Astrocyte of the hippocampus (primary cell): ENCODE measurements at regions not wholly inside any gene's neighbourhood (a gene's known extent, or its start where the extent isn't known, plus 50 kb on each side); places are given as distances from the start of the nearest gene placed in this dataset.

Experiments
- DNase-seq: peaks from one replicate; pipeline ENCODE4 v3.0.0; 2011; ENCODE audit warnings: low read depth, low spot score

DNA sequence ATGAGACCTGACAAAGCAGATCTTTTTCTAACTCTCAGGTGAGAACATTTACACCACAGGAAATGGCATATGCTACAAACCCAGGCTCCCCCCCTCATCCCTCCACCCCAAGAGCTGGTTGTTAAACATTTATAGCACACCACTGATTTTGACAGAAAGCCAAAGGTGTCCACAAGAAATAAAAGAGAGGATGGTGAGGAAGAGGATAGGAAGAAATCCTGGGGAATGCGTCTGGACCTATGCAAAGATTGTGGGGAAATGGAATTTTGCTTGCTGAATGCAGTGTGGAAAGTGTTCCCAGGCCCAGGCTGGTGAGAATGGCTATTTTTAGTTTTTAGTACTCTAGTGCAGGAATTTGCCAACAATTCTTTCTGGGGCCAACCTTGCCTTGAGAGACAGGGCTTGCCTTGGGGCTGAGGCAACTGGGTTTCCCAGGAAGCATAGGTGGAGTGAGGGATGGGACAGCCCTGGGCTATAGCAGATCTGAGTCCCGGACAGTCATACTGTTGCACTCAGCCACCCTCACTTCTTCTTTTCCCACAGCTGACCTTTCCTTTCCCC is 163.9 kb downstream of the ADAMTS15 start:
- peak; percentile 89 for DNase-seq

DNA sequence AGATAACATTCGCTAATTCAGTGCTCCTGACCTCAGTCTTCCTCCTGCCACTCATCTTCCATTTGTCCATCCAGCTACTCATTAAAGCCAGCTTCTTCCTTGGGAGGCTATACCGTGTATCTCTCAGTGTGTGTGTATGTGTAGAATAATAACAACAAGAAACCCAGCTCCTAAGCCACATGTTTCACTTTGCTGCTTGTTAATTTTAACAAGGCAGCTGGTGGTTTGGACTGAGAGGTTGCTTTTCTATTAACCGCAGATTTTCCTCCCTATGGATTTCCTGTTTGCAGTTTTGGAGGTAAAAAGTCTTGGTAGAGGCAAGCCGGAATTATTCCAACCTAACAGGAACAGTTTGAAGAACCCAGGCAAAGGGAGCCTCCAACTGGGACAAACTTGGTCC is 165.0 kb downstream of the ADAMTS15 start:
- DNase-seq: no peak

DNA sequence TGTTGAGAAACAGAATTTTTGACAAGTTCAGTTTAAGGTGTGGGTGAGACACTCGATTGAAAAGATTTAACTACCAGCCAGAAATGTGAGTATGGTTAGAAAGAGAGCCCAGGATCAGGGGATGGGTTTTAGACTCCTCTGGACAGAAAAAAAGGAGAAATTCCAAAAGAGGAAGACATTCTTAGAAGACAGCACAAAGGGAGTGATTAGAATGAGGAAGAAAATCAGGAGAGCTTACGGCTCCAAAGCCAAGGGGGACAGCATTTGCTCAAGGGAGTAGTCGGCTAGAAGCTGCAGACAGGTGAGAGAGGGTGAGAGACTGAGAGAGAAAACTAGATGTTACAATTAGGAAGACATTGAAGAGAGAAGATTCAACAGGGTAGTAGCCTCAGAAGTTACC is 166.1 kb downstream of the ADAMTS15 start:
- no peak for DNase-seq

DNA sequence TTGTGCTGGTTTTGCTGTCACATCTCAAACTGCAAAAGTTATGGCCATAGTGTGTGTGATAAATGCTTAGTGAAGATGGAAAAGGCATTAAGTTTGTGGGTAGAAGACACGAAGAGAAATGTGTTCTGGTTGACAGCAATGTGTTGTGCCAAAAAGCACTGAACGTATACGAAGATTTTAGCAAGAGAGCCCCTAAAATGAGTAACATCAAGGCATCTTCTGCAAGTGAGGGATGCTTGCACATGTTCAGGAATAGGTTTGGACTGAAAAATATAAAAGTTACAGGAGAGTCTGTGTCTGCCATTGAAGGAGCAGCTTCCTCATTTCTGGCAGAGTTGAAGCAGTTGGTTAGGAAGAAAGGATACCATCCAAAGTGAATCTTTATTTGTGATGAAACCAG is 167.1 kb downstream of the ADAMTS15 start:
- no peak for DNase-seq

DNA sequence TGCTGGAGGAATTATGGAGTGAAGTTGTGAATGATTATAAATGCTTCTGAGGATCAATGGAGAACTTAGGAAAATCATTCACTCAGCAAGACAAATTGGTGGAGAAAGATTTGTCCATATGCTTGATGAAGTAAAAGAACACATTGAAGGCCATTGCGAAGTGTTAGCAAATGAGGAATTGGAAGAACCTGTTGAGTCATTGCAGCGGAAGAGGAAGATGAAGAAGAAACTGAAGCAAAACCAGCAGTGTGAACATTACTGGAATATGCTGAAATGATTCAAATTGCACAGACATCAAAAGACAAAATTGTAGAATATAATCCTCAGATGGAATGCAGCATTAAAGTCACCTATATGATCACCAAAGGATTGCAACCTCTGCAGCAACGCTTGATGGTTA is 168.1 kb downstream of the ADAMTS15 start:
- no peak for DNase-seq

DNA sequence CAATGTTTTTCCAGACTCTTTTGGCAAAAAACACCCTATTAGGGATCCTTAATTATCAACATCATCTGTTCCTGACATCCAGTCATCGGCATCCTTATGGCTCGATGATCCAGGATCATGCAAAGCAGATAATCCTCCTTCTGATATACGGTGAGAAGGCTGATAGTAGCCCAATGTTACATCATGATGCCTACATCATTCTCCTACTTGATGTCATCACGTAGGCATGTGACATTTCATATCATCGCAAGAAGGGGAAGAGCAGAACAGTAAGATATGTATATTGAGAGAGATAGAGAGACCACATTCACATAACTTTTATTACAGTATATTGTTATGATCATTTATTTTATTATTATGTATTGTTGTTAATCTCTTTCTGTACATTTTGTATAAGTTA is 168.6 kb downstream of the ADAMTS15 start:
- no peak for DNase-seq

DNA sequence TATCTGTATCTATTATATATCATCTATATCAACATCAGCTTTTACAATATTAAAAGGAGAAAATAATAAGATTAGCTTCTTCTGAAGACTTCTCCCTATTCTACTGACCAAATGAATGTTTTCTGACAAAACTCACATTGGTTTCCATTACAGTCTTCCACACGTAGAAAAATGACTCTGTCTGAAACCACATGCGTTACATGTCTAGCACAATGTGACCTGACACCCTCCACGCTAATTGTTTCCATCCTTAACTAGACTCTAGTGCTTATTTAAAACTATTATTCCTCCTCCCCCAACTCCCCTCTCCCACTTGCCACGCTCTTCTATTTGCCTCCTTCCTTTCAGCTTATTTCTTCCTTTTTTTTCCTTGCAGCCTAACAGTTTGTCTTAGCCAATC is 172.1 kb downstream of the ADAMTS15 start:
- DNase-seq: no peak

DNA sequence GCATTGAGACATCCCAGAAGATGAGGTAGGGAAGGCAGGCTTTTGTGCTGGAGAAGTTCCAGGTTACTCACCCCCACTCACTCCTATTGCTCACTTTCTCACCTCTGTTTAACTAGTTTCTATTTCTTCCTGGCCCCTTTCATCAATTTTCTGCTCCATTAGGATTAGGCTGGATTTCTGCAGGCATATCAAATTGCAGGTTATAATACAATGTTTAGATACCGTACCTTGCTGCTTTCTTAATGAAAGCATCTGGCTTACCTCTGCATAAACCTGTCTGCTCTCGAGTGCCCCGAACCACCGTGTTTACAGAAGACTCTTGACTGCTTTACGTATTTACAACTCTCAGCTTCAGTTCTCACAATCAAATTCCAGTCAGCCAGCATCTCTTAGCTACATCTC is 173.7 kb downstream of the ADAMTS15 start:
- DNase-seq: no peak

DNA sequence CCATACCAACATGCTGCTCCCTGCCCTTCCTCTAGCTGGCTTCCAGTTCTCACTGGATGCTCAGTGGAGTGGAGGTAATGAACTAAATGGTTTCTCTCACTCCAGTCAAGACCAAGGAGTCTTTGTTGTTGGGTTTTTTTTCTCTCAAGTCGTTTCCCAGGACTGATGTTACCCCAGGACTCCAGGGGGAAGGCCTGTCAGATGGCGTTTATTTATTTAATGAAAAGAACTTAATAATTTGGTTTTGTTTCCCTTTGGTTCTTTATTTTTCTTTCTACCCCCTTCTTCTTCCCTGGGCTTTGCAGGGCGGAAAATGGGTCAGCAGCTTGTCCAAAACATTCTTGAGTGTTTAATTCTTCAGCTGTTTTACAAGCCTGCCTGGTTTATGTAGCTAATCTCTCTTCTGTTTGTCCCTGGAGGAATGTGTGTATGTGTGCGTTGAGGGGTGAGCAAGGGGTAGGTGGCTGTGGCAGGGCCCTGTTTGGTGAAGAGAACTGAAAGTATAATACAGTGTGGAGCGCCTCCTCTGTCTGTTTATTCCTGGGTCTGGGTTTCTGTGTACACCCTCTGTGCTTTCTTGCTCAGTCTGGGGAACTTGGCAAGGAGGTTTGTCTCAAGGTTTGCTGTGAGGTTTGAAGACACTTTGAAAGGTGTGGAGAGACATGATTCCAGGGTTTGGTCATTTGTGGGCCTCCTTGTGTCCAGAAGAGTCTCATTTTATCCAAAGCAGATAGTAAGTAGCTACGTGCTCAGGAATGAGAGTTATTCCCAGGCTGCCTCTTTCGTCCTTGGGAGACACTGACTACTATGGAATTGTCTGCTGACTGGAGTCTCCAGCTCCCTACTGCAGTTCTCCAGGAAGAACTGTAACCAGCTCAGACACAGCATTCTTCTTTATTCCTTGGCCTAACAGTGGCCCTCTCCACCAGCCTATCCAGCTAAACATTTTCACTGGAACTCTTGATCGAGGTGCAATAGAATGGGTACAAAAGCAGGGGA is 175.5 kb downstream of the ADAMTS15 start:
- DNase-seq: no peak

DNA sequence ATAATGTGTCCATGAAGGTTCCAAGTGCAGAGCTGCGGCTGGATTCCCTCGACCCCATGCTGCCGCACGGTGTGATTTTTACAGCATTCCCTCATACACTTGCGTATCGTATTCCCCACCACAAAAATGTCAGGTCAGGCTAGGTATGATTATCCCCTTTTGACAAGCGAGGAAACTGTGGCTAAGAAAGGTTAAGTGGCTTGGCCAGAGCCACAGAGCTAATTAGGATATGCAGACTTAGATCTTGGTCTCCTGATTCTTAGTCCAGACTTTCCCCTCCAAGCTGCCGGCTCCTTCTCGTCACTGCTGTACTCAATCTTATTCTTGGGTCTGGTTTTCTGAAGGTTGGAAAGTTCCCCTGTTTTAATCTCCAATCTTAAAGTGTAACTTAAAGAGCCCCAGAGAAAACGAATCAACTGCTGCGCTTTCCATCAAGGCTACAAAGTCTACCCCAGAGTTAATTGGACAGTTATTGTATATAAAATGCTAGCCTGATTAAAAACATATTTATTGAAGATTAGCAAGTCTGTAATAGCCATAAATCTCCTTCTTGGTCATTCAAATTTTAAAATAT is 176.6 kb downstream of the ADAMTS15 start:
- peak; percentile 69 for DNase-seq

DNA sequence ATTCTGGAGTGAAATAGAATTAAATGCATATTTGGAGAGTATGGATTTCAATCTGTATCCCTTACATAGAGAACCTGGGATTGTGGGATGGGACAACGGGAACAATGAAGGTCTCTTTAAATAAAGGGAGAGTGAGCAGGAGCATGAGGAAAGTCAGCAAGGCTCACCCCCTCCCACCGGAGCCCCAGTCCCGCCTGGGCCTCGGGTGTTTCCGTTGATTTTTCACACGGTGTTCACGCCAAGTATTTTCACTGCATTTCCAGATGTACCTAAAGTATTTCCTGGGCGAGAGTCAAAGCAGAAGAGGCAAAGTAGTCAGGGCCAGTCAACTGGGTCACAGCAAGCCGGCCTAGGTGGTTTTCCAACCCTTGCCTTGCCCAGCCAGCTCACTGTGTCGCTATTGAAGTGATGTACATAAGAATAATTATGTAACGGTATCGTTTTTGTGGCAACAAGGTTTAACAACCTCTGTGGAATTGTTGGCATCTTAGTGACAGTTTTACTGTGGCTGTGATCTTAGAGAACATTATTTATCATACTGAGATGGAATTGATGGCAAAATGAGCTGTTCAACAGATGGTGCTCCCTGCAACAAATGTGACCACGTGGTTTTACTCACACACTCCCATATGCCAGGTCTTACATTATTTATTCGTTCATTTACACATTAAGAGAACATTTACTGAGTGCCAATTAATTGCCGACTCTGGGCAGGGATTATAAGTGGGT is 177.3 kb downstream of the ADAMTS15 start:
- DNase-seq: no peak

DNA sequence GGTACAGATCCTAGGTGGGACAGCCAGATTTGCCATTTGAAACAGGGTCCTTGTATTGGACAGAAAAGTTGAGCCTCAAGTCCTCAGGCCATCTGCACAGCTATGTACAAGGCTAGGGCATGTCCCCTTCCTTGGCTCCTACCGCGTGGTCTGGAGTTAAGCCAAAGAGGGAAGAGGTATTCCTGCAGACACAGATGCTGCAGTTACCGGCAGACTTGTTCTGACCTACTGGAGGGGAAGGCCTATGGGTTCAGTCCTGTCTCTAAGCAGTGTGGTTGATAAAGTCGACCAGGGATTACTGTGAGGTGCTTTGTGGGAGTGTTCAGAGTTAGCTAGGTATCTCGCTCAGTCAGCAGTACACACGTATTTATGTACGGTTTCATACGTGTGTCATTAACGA is 180.6 kb downstream of the ADAMTS15 start:
- DNase-seq: no peak

DNA sequence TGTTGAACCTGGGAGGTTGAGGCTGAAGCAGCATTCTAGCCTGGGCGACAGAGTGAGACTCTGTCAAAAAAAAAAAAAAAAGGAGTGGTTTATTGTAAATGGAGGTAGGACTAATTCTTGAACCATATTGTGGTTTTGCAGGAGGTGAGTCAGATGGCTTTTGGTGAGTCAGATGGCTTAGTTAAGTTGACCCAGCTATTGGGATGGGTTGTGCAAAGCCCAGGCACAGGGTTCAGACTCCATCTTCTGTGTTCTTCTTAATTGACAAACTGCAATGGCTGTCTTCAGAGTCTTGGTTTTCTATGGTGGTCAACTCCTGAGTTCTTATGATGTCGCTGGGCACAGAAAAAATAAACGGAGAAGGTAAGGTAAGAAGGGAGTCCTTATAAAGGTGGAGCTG is 182.7 kb downstream of the ADAMTS15 start:
- peak; percentile 76 for DNase-seq

DNA sequence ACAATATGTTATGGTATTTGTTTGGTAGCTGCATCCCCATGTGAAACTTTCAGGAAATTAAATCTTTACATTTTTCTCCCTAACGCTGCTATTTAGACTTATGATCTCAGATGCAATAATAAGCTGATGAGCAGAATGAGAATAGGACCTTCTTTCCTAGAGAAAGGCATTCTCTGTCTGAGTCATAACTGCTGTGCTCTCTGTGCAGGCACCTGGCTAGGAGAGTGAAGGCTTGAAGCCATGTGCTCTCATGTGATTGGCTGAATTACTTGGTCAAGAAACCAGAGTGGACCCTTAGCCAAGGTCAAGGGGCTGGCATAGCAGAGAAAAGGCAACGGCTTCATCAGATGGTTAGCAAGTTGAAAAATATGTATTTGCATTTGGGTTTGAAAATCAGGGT is 185.0 kb downstream of the ADAMTS15 start:
- DNase-seq: no peak

DNA sequence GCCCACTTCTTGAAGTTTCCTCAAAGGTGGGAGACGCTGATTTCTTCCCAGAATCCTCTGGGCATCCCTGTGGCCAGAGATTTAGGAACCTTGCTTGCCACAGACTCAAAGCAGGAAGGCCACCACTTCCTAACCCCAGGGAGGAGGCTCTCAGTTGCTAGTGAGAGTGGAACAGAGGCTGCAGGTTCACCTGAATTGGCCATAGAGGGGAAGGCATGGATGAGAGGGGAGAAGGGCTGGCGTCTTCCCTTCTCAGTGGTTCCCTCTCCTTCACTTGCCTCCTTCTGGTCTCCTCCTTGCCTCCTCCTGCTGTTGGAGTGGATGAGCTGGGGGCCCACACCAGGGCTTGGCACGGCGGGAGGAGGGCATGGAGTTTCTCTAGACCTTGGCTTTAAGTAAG is 185.7 kb downstream of the ADAMTS15 start:
- no peak for DNase-seq

DNA sequence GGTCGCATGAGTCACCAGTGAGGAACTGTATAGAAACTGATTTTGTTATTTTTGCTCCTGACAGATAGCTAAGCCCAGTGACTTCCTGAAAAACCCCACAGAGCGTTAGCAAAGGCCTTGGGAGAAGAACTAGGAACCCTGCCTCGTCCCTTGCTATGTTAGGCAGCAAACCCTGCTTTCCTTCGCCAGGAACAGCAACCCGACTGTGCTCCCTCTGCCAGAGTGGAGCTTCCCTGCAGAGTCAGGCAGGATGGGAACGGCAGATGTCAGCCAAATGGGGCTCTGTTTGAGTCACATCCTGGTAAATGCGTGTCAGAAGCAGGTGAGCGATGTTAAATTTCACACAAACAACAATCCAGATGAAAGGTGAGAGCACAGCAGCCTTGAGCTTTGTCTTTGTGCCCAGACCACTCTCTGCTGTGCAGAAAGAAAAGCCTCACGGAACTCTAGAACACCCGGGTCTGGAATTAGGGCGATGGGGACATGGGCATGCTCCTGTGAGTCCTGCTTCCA is 186.6 kb downstream of the ADAMTS15 start:
- peak; percentile 47 for DNase-seq

DNA sequence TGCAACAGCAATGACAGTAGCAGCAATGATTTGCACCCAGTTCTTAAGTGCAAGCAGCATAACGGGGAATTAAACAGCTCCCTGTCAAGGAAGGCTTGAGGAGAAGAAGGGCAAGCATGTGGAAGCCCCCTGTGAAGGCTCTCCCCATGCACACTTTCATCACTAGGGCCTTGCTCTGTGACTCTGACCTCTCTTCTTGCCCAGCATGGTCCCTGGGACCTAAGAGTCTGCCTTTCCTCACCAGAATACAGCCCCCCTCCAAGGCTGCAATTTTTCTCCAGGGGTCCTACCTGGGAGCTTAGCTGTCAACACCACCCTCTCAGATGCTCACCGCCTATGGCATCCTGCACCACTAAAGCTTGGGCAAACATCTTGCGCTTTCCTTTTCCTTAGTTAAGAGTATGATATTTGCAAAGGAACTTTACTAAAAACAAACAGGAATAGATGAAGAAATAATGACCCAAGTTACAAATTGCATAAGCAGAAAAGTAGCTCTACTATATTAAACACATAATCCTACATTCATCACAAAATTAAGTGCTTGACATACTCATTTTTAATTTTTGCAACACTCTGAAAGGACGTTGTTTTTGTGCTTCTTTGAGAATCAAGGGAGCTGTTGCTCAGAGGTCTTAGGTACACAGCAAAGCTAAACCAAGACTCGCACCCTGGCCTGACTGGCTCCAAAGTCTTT is 187.6 kb downstream of the ADAMTS15 start:
- no peak for DNase-seq

DNA sequence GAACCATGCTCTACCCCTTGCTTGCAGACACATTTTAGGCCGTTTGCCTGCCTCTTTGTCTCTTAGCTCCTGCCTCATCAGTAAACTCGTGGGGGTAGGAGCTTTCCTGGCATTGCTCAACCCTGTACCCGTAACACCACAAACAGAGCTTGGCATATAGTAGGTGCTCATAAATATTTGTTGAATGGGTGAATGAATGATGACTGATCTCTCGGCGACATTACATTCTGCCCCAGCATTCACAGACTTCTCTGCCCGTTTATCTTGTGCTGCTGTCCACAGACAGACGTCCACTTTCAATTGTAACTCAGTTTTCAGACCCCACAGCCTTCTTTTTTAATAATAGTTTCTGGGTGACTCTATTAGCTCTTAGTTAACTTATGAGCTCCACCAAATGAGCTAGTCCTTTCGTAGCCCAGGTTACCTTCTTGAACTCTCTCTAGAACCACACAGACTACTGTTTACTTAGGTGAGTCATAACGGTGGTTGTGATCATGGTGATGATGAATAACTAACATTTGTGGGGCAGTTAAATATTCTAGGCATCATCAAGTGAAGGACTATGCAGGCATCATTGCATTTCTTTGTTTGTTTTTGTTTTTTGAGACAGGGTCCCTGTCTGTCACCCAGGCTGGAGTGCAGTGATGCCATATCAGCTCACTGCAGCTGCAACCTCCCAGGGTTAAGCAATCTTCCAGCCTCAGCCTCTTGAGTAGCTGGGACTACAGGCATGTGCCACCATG is 188.4 kb downstream of the ADAMTS15 start:
- DNase-seq: peak; percentile 85

DNA sequence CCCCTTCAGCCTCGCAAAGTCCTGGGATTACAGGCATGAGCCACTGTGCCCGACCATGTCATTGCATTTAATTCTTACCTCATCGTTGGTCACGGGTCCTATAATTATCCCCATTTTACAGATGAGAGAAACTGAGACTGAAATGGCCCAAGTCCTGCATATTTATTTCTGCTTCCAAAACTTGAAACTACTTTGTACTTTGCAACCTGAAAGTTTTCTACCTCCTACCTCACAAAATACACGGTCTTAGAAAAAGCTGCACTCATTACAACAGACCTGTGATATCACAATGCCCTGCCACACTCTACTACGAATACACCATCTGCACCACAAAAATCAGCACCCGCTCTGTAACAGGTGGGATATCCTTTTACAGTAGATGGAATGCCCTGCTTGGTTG is 189.1 kb downstream of the ADAMTS15 start:
- DNase-seq: no peak

DNA sequence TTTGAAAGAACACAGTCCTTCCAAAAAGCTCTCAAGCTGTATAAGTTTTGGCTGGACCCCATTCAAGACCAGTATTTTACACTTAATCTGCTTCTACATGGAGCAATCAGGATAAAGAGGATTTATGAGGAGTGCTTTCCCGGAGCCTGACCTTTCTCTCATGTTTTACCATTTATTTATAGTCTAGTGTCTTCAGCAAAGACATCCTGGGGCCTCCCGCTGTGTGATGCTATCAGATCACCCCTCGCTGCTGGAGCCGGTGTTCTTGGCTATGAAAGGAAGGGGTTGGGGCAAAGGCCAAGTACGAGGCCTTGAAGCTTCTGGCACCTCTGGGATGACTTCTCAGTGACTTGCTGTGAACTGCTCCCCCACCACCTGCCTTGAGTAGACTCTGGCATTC is 189.6 kb downstream of the ADAMTS15 start:
- no peak for DNase-seq

DNA sequence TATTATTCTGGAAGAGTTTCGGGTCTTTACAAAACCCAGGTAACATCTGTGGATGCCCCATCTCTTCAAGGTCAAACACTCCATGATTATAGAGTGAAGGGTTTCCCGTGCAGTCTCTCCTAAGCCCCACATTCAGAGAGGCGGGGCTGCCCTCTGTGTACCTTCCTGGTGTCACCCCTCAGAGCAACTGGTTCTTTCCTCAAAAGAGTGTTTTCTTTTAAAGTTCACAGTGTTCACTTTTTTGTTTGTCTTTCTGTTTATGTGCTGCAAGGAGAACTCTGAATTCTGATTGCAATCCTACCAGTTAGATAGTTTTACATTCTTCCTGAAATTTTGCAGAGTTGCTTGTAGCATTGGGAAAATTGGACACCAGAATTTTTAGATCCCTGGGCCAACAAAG is 190.2 kb downstream of the ADAMTS15 start:
- DNase-seq: no peak
